ENCODE measurements at regions not wholly inside any gene's neighbourhood (a gene's known extent, or its start where the extent isn't known, plus 50 kb on each side); places are given as distances from the start of the nearest gene placed in this dataset.
"Not testable (repeated sequence)": the region's sequence is repeated elsewhere in the genome, so short reads cannot be mapped to it uniquely, and the experiment has no call there.

DNA sequence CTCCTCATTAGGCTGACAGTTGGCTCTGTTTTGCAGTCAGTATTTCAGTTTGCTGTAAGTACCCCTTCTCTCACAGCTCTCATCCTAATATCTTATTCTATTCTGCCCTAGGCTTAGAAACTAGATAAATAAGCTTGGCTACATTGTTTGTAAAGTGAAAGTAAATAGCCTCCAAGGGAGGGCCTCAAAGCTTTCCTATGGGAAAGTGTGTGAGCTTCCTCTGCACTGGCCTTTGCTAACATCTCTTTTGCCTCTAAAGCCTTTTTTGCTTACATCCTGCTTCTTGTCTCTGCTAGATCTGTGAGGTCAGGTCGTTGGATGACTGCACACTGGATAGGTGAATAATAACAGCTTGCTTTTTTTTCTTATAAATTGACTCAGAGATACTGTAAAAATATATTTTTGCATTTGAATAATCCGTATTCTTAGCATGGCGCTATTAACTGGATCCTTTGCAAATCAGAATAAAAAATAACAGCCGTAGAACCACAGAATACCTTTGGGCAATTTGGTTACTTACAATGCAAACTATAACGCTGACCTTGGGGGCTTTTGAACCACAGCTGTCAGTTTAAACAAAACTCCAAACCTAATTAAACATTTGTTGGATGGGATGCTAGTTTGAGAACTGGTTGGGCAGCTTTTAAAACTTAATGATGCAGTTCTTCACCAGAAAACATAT lies 55.1 kb downstream of the TTC6 start:
- no peak for DNase-seq

GRCh38 chr14:37652042-37652441 lies 56.6 kb downstream of the TTC6 start:
- no peak for DNase-seq

GRCh38 chr14:37655418-37655817 lies 60.0 kb downstream of the TTC6 start:
- no peak for DNase-seq

DNA sequence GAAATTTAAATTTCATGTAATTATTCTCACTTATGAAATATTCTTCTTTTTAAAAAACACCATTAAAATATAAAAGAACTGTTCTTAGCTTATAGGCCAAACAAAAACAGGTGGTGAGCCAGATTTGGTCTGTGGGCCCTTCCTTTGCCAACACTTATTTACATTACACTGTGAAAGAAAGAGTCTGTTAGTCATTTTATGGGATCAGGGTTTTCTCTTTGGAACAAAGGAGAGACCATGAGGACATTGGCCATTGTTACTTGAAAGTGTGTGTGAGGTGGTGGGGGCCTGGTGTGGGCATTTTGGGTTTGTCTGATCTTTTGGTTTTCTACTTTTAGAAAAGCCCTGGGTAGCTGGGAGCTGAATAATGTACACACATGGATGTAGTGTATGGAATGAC lies 62.7 kb downstream of the TTC6 start:
- DNase-seq = no peak

- DNase-seq = no peak
Observed at GRCh38 chr14:37663498-37663897, 68.1 kb downstream of the TTC6 start.

- no peak for DNase-seq
Observed at GRCh38 chr14:37665479-37665878, 70.0 kb downstream of the TTC6 start.

- no peak for DNase-seq
Observed at GRCh38 chr14:37665951-37666350, 70.5 kb downstream of the TTC6 start.

- no peak for DNase-seq
Observed at GRCh38 chr14:37668646-37669045, 73.2 kb downstream of the TTC6 start.

DNA sequence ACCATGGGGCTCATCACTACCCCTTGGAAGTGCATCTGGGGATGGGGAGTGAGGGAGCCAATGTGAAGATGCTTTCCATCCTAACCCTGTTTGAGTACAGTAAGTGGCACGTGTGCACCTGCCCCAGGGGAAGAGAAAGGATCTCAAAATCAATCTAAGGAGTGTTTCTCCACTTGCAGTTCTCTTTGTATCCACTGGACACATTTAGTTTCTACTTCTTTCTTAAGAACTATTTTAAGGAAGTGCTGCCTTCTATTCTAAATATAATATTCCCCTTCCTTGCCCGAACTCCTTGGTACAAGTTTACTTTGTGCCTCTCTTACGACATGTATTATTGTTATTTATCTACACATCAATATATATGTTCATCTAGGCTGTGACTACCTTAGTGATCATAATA lies 73.8 kb downstream of the TTC6 start:
- no peak for DNase-seq

DNA sequence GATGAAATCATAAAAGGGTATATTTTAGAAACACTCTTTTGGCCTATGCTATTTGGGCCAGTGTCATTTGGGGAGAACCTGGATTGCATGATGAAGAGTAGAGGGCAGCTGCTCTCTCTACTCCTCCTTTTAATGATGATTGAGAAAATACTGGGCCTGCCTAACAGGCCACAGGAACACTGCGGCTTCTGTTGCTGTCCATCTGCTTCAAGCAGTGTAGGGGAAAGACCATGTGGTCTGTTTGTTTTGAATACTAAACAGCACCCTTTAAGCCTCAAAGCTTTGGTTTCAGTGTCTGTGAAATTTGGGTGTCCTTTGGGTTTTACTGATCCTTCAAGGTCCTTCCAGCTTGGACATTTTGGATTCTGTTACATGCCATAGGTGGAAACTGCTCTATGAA lies 78.0 kb downstream of the TTC6 start:
- no peak for DNase-seq

- DNase-seq = no peak
Observed at GRCh38 chr14:37678916-37679315, 83.5 kb downstream of the TTC6 start.

DNA sequence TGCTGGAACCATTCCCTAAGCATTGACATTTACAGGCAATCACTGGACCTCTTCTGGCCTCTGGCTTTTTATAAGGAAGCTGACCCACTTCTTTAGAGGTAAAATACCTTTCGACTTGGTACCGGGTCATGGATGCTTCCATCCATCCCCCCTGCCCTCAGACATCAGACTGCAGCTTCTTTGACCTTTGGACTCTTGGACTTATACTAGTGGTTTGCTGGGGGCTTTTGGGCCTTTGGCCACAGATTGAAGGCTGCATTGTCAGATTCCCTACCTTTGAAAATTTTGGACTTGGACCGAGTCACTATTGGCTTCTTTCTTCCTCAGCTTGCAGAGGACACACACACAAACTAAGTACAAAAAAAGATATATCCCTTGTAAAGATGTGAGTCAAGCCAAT lies 86.1 kb downstream of the TTC6 start:
- DNase-seq = no peak

DNA sequence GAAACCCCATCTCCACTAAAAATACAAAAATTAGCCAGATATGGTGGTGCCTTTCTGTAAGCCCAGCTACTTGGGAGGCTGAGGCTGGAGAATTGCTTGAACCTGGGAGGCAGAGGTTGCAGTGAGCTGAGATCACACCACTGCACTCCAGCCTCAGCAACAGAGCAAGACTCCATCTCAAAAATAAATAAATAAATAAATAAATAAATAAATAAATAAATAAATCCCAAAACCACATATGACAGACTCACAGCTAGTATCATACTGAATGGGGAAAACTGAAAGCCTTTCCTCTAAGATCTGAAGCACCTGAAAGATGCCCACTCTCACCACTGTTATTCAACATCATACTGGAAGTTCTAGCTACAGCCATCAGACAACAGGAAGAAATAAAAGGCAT lies 97.3 kb downstream of the TTC6 start:
- DNase-seq = not testable (repeated sequence)

DNA sequence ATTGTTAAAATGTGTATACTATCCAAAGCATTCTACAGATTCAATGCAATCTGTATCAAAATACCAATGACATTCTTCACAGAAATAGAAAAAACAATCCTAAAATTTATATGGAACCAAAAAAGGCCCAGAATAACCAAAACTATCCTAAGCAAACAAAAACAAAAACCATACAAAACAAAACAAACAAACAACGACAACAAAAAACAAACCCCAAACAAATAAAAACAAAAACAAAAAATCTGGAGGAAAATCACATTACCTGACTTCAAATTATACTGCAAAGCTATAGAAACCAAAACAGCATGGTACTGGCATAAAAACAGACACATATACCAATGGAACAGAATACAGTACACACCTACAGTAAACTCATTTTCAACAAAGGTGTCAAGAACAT lies 98.0 kb downstream of the TTC6 start:
- not testable (repeated sequence) for DNase-seq

DNA sequence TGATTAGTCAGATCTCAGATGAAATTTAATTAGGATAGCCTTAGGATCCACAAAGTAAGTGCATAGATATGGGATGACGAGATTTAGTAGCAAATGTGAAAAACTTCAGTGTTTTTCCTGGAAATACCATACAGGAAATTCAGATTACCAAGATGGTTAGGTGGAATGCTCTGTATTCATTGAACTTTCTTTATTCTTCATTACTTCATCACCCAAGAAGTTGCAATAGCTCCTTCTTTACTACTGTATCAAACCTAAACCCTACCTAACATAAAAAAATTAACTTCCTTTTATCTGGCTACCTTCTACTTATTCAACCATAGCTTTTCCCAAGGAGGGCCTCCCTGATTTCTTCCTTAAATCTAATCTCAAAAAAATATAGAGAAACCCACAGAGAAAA lies 100.4 kb downstream of the TTC6 start:
- no peak for DNase-seq

- no peak for DNase-seq
Observed at GRCh38 chr14:37697489-37698121, 102.2 kb downstream of the TTC6 start.

- DNase-seq = no peak
Observed at GRCh38 chr14:37698840-37699777, 103.7 kb downstream of the TTC6 start.

DNA sequence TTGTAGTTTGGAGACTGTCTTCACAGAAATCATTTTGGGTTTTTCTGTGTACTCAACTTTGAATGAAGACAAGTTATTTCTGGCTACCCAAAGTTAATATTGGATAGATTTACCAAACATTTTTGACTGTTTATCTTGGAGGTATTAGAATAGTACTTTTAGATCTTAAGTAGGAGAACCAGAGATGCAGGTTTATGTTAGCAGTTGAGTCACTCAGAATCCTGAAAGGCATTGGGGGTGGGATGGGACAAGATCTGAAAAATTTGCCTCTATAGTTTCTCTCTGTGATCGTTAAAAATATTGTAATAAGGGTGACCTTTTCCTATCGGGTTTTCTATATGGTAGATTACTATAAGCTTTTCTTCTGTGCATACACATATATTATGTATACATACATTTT lies 112.3 kb downstream of the TTC6 start:
- no peak for DNase-seq

- no peak for DNase-seq
Observed at GRCh38 chr14:37708481-37708880, 113.1 kb downstream of the TTC6 start.

GRCh38 chr14:37709419-37710195 lies 114.2 kb downstream of the TTC6 start:
- DNase-seq = no peak

DNA sequence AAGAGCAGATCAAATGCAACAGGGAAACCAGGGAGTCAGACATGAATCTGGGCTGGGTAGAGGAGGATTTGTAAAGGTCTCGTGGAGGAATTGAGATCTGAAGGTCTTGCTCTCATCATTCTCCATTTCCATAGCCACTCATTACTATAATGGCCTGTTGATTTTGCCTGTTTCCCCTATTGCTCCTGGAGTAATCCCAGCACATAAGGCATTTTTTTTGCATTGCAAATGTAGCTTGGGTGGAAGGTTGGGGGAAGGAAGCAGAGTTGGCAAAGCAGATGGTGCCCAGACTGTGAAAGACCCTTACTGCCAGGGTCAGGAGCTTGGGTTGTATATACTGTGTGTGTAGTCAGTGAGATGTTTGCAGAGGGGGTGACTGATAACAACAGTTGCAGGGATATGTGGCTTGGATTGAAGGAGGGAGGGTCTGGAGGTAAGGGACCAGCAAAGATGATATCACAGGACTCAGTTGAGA lies 116.0 kb downstream of the TTC6 start:
- DNase-seq = no peak

GRCh38 chr14:37711831-37712475 lies 116.5 kb downstream of the TTC6 start:
- no peak for DNase-seq

Data from NCI-H187 (cell line).